IMR-90 (cell line): ENCODE measurements at regions not wholly inside any gene's neighbourhood (a gene's known extent, or its start where the extent isn't known, plus 50 kb on each side); places are given as distances from the start of the nearest gene placed in this dataset.

Experiments
- ATAC-seq: fragments of 200-7000 bp; cut with Tn5 transposase; 2 replicates; pipeline ENCODE4 v1.9.1; 2020; ENCODE audit warnings: low read depth, mild to moderate bottlenecking, moderate library complexity
- BruUV-seq: library from RNA; stranded (reverse); fragments of 400-500 nt; replicated peaks from 2 replicates; lab custom pipeline; 2021; lab: Mats Ljungman, UMichigan
- CTCF ChIA-PET: fragments of 300-600 bp; formaldehyde crosslinking; extraction: SDS; loops from one replicate; lab custom pipeline; 2021; ENCODE audit warnings: antibody characterized with exemption; lab: Yijun Ruan, JAX
- POLR2A ChIA-PET: fragments of 300-600 bp; sonication (Branson Sonifier 250); formaldehyde crosslinking; loops from one replicate; lab custom pipeline; 2022; ENCODE audit warnings: antibody characterized with exemption; ENCODE audit not compliant: unreplicated experiment; lab: Charles Lee
- DNase-seq: peaks from one replicate; pipeline ENCODE4 v3.0.0; 2013
- H2AFZ ChIP-seq: replicated peaks from 2 replicates; pipeline ENCODE3; 2013; ENCODE audit warnings: low read length, mild to moderate bottlenecking; ENCODE audit not compliant: poor library complexity
- H2AK5ac ChIP-seq: 2 replicates; pipeline ENCODE4 v1.6.1; 2013; ENCODE audit warnings: low read depth, low read length, inconsistent platforms
- H2AK9ac ChIP-seq: replicated peaks from 2 replicates; pipeline ENCODE3; 2013; ENCODE audit warnings: mild to moderate bottlenecking, low read depth, low read length, moderate library complexity; ENCODE audit not compliant: poor library complexity
- H2BK120ac ChIP-seq: 2 replicates; pipeline ENCODE4 v1.6.1; 2013; ENCODE audit warnings: low read depth, low read length, inconsistent platforms
- H2BK15ac ChIP-seq: 3 replicates; pipeline ENCODE4 v1.6.1; 2013; ENCODE audit warnings: low read depth, low read length, inconsistent platforms
- H2BK20ac ChIP-seq: 2 replicates; pipeline ENCODE4 v1.6.1; 2013; ENCODE audit warnings: low read depth, mild to moderate bottlenecking, inconsistent platforms, low read length, moderate library complexity
- H2BK5ac ChIP-seq: 2 replicates; pipeline ENCODE4 v1.6.1; 2013; ENCODE audit warnings: mild to moderate bottlenecking, low read depth, low read length, inconsistent platforms; ENCODE audit not compliant: poor library complexity, severe bottlenecking
- H3K14ac ChIP-seq: replicated peaks from 2 replicates; pipeline ENCODE4 v1.6.1; 2013; ENCODE audit warnings: low read depth, low read length, inconsistent platforms
- H3K18ac ChIP-seq: 2 replicates; pipeline ENCODE4 v1.6.1; 2013; ENCODE audit warnings: low read depth, low read length, control low read depth
- H3K23ac ChIP-seq: 2 replicates; pipeline ENCODE4 v1.6.1; 2013; ENCODE audit warnings: low read depth, low read length, inconsistent platforms
- H3K27ac ChIP-seq: 2 replicates; pipeline ENCODE4 v1.5.1; 2013; ENCODE audit warnings: mild to moderate bottlenecking, control low read depth, low read length; ENCODE audit not compliant: insufficient read depth
- H3K27me3 ChIP-seq: 2 replicates; pipeline ENCODE4 v1.6.1; 2013; ENCODE audit warnings: low read length; ENCODE audit not compliant: control insufficient read depth, insufficient read depth
- H3K36me3 ChIP-seq: 2 replicates; pipeline ENCODE4 v1.6.1; 2013; ENCODE audit warnings: low read length, mixed read lengths; ENCODE audit not compliant: control insufficient read depth, insufficient read depth
- H3K4ac ChIP-seq: 2 replicates; pipeline ENCODE4 v1.6.1; 2013; ENCODE audit warnings: low read depth, low read length, inconsistent platforms
- H3K4me1 ChIP-seq: 2 replicates; pipeline ENCODE4 v1.6.1; 2013; ENCODE audit warnings: low read length, mixed read lengths; ENCODE audit not compliant: control insufficient read depth, insufficient read depth
- H3K4me2 ChIP-seq: 2 replicates; pipeline ENCODE4 v1.6.1; 2013; ENCODE audit warnings: low read depth, mild to moderate bottlenecking, control low read depth, low read length, moderate library complexity
- H3K4me3 ChIP-seq: 2 replicates; pipeline ENCODE4 v1.5.1; 2013; ENCODE audit warnings: low read depth, mild to moderate bottlenecking, control low read depth, low read length, moderate library complexity; ENCODE audit not compliant: insufficient read depth
- H3K56ac ChIP-seq: 2 replicates; pipeline ENCODE4 v1.6.1; 2013; ENCODE audit warnings: low read length, inconsistent platforms; ENCODE audit not compliant: insufficient read depth; ENCODE audit errors: extremely low read depth
- H3K79me1 ChIP-seq, 2 experiments: 2 replicates each; pipeline ENCODE4 v1.6.1; 2013; ENCODE audit warnings: low read length in 2 of 2, inconsistent platforms in 1 of 2, low read depth in 1 of 2
- H3K9ac ChIP-seq: 2 replicates; pipeline ENCODE4 v1.6.1; 2013; ENCODE audit warnings: low read depth, low read length, control low read depth
- H3K9me1 ChIP-seq: 2 replicates; pipeline ENCODE4 v1.6.1; 2013; ENCODE audit warnings: low read length, inconsistent platforms; ENCODE audit not compliant: insufficient read depth
- H3K9me3 ChIP-seq: 2 replicates; pipeline ENCODE4 v1.6.1; 2013; ENCODE audit warnings: low read length; ENCODE audit not compliant: control insufficient read depth, insufficient read depth
- H4K20me1 ChIP-seq: 2 replicates; pipeline ENCODE4 v1.6.1; 2013; ENCODE audit warnings: low read length, inconsistent platforms; ENCODE audit not compliant: insufficient read depth
- H4K5ac ChIP-seq: 2 replicates; pipeline ENCODE4 v1.6.1; 2013; ENCODE audit warnings: mild to moderate bottlenecking, low read depth, low read length, control low read depth
- H4K8ac ChIP-seq, 2 experiments: 2 replicates each; pipeline ENCODE4 v1.6.1; 2013; ENCODE audit warnings: low read depth in 2 of 2, low read length in 2 of 2, control low read depth in 1 of 2, inconsistent platforms in 1 of 2
- H4K91ac ChIP-seq: 2 replicates; pipeline ENCODE4 v1.6.1; 2013; ENCODE audit warnings: low read depth, low read length, inconsistent platforms; ENCODE audit not compliant: insufficient read depth
- BHLHE40 ChIP-seq: fragments of 150-350 bp; IDR thresholded peaks from 2 replicates; pipeline ENCODE4 v1.6.1; 2016; ENCODE audit warnings: mild to moderate bottlenecking, low read depth, low read length
- ELK1 ChIP-seq: fragments of 150-350 bp; IDR thresholded peaks from 2 replicates; pipeline ENCODE4 v1.6.1; 2016; ENCODE audit warnings: low read depth, mild to moderate bottlenecking, low read length, moderate library complexity, borderline replicate concordance
- FOS ChIP-seq: fragments of 150-350 bp; IDR thresholded peaks from 2 replicates; pipeline ENCODE4 v1.6.1; 2016; ENCODE audit warnings: low read depth, low read length
- MAFK ChIP-seq: IDR thresholded peaks from 2 replicates; pipeline ENCODE4 v1.6.1; 2012; ENCODE audit warnings: low read depth, low read length, improper control_type of control experiment
- whole genome bisulfite sequencing, 2 experiments: methylation state at CpG; one replicate each; pipeline versions ENCODE4 v1.1.5 to v1.1.7; 2013; ENCODE audit warnings: missing lambda C conversion rate in 2 of 2; ENCODE audit not compliant: insufficient read length in 1 of 2; ENCODE audit errors: extremely low coverage in 2 of 2; 5-methylcytosine and 5-hydroxymethylcytosine counted together
- dilution Hi-C: fragments of 300-500 bp; cut with HindIII; formaldehyde crosslinking; loops from one replicate; pipeline ENCODE4 v1.14.3; 2018; ENCODE audit warnings: low sequenced_read_pairs; ENCODE audit not compliant: unreplicated experiment
- in situ Hi-C: fragments of 300-500 bp; cut with MboI; formaldehyde crosslinking; loops from 3 replicates; pipeline ENCODE4 v1.14.3; 2019; ENCODE audit warnings: low sequenced_read_pairs, inconsistent platforms, mixed read lengths
- intact Hi-C: fragments of 100-400 bp; cut with micrococcal nuclease; formaldehyde crosslinking; loops from 2 replicates; pipeline ENCODE4 v1.10.0; 2022

- H2BK20ac ChIP-seq, result no peak overlapping the region
- peak; percentile 65; the same call in 1 of the 2 replicates for TF ChIP-seq BHLHE40
- no peak for TF ChIP-seq ELK1
- TF ChIP-seq FOS, result peak; percentile 10; the same call in 1 of the 2 replicates
- TF ChIP-seq MAFK, result no peak
- intact Hi-C loops, result no loop called here
- no peaks in the 10 kb centered on the region for H3K79me1 ChIP-seq
- H3K27me3 ChIP-seq, result no peaks in the 10 kb centered on the region
- DNase-seq, result peak; percentile 86
- no peak overlapping the region for H4K5ac ChIP-seq
- no peak overlapping the region for H3K9ac ChIP-seq
- no peak overlapping the region for H2AFZ ChIP-seq
- no peaks in the 10 kb centered on the region; the same call in 1 of the 2 replicates for H3K4me1 ChIP-seq
- ChIA-PET CTCF (no interaction called here), POLR2A (no interaction called here)
- WGBS, 2 experiments, result 100% methylated on average over 1 of the region's 1 CpG; no CpG with 5 or more reads in 1 of the 2 experiments
- H2BK120ac ChIP-seq, result no peak overlapping the region
- no peaks in the 10 kb centered on the region for H4K20me1 ChIP-seq
- H3K4me3 ChIP-seq, result no peak overlapping the region
- H3K9me1 ChIP-seq, result no peaks in the 10 kb centered on the region; the same call in 1 of the 2 replicates
- H4K91ac ChIP-seq, result no peak overlapping the region
- ATAC-seq, result peak; percentile 33; the same call in 1 of the 2 replicates
- H3K4me2 ChIP-seq, result no peak overlapping the region; the same call in 1 of the 2 replicates
- no peak overlapping the region for H3K4ac ChIP-seq
- H4K8ac ChIP-seq, result peak overlapping the region in 1 of 2 experiments; percentile 24; a peak in 1 of 4 replicates
- no TSS peak for BruUV-seq
- dilution Hi-C loops, result no loop called here
- H3K56ac ChIP-seq, result no peak overlapping the region
- no peaks in the 10 kb centered on the region for H3K36me3 ChIP-seq
- no peak overlapping the region for H3K27ac ChIP-seq
- H2BK15ac ChIP-seq, result no peak overlapping the region
- no peak overlapping the region for H2AK9ac ChIP-seq
- H3K18ac ChIP-seq, result peak overlapping the region; percentile 16; the same call in 1 of the 2 replicates
- no peak overlapping the region for H3K14ac ChIP-seq
- H3K9me3 ChIP-seq, result no peaks in the 10 kb centered on the region
- no peak overlapping the region for H2AK5ac ChIP-seq
- H3K23ac ChIP-seq, result no peak overlapping the region
- peak overlapping the region; percentile 59 for H2BK5ac ChIP-seq
- in situ Hi-C loops, result no loop called here
Measured at GRCh38 chr1:187680823-187681222, 852.1 kb downstream of the PLA2G4A start.
